ENCODE measurements at regions not wholly inside any gene's neighbourhood (a gene's known extent, or its start where the extent isn't known, plus 50 kb on each side); places are given as distances from the start of the nearest gene placed in this dataset.

GRCh38 chr15:47985568-47985967, 135.2 kb upstream of the SLC24A5 start:
- Histone ChIP-seq H3K36me3 (ENCODE audit: control insufficient read depth in 2 of 2, extremely low read depth in 1 of 2, insufficient read depth in 2 of 2, low read length in 2 of 2) (no peaks in the 10 kb centered on the region), H3K27ac (ENCODE audit: control insufficient read depth, insufficient read depth, low read length) (no peak overlapping the region), H3K4me2 (ENCODE audit: control insufficient read depth, extremely low read depth, insufficient read depth, low read depth, low read length) (no peak overlapping the region), H4K20me1 (ENCODE audit: control insufficient read depth, extremely low read depth, insufficient read depth, low read length) (no peaks in the 10 kb centered on the region), H3K4me1 (ENCODE audit: control insufficient read depth, extremely low read depth, insufficient read depth, low read length) (no peaks in the 10 kb centered on the region), H3K79me2 (ENCODE audit: control insufficient read depth, insufficient read depth, low read length) (no peaks in the 10 kb centered on the region), H3K9me3 (ENCODE audit: control insufficient read depth, low read depth, low read length) (no peaks in the 10 kb centered on the region), H3K9me1 (ENCODE audit: control insufficient read depth, extremely low read depth, insufficient read depth, low read length) (no peaks in the 10 kb centered on the region), H3K27me3 (ENCODE audit: control insufficient read depth, extremely low read depth, insufficient read depth, low read length) (no peaks in the 10 kb centered on the region), H3K4me3 (ENCODE audit: control insufficient read depth in 2 of 3, extremely low read depth in 1 of 3, insufficient read depth in 2 of 3, low read depth in 1 of 3, low read length in 3 of 3) (no peak overlapping the region), H2AFZ (ENCODE audit: control insufficient read depth, low read length) (no peak overlapping the region), H3K9ac (ENCODE audit: control insufficient read depth, extremely low read depth, insufficient read depth, low read length) (no peak overlapping the region)
- dilution Hi-C loops (cut with MboI; ENCODE audit: extremely low pct_ligation_motif_present, low sequenced_read_pairs): no loop called here
- TF ChIP-seq EZH2 (IDR thresholded peaks at IDR 0.05; ENCODE audit: low read length): no peak
- no peak for TF ChIP-seq CTCF (optimal IDR thresholded peaks at IDR 0.05 in 1 of 3, IDR thresholded peaks at IDR 0.05 in 1 of 3, conservative IDR thresholded peaks at IDR 0.05 in 1 of 3; ENCODE audit: extremely low read depth in 1 of 3, insufficient read depth in 2 of 3, low read length in 3 of 3)
- FAIRE-seq (no peak), DNase-seq (ENCODE audit: low read depth, low spot score) (no peak)

- H3K27ac ChIP-seq (ENCODE audit: control insufficient read depth, insufficient read depth, low read length): no peak overlapping the region
- DNase-seq (ENCODE audit: low read depth, low spot score): no peak
- H4K20me1 ChIP-seq (ENCODE audit: control insufficient read depth, extremely low read depth, insufficient read depth, low read length): no peaks in the 10 kb centered on the region
- no peaks in the 10 kb centered on the region for H3K9me1 ChIP-seq (ENCODE audit: control insufficient read depth, extremely low read depth, insufficient read depth, low read length)
- H3K79me2 ChIP-seq (ENCODE audit: control insufficient read depth, insufficient read depth, low read length): no peaks in the 10 kb centered on the region
- dilution Hi-C loops (cut with MboI; ENCODE audit: extremely low pct_ligation_motif_present, low sequenced_read_pairs): no loop called here
- H3K4me3 ChIP-seq (ENCODE audit: control insufficient read depth in 2 of 3, extremely low read depth in 1 of 3, insufficient read depth in 2 of 3, low read depth in 1 of 3, low read length in 3 of 3): no peak overlapping the region
- no peak for FAIRE-seq
- TF ChIP-seq CTCF (optimal IDR thresholded peaks at IDR 0.05 in 1 of 3, IDR thresholded peaks at IDR 0.05 in 1 of 3, conservative IDR thresholded peaks at IDR 0.05 in 1 of 3; ENCODE audit: extremely low read depth in 1 of 3, insufficient read depth in 2 of 3, low read length in 3 of 3) (no peak), EZH2 (IDR thresholded peaks at IDR 0.05; ENCODE audit: low read length) (no peak)
- no peak overlapping the region for H2AFZ ChIP-seq (ENCODE audit: control insufficient read depth, low read length)
- H3K9ac ChIP-seq (ENCODE audit: control insufficient read depth, extremely low read depth, insufficient read depth, low read length): no peak overlapping the region
- H3K36me3 ChIP-seq (ENCODE audit: control insufficient read depth in 2 of 2, extremely low read depth in 1 of 2, insufficient read depth in 2 of 2, low read length in 2 of 2): no peaks in the 10 kb centered on the region
- no peak overlapping the region for H3K4me2 ChIP-seq (ENCODE audit: control insufficient read depth, extremely low read depth, insufficient read depth, low read depth, low read length)
- H3K27me3 ChIP-seq (ENCODE audit: control insufficient read depth, extremely low read depth, insufficient read depth, low read length): no peaks in the 10 kb centered on the region
- H3K4me1 ChIP-seq (ENCODE audit: control insufficient read depth, extremely low read depth, insufficient read depth, low read length): no peaks in the 10 kb centered on the region
- H3K9me3 ChIP-seq (ENCODE audit: control insufficient read depth, low read depth, low read length): no peaks in the 10 kb centered on the region
These were observed 133.3 kb upstream of the SLC24A5 start for GRCh38 chr15:47987461-47987860.
